ENCODE measurements at regions not wholly inside any gene's neighbourhood (a gene's known extent, or its start where the extent isn't known, plus 50 kb on each side); places are given as distances from the start of the nearest gene placed in this dataset.

DNA sequence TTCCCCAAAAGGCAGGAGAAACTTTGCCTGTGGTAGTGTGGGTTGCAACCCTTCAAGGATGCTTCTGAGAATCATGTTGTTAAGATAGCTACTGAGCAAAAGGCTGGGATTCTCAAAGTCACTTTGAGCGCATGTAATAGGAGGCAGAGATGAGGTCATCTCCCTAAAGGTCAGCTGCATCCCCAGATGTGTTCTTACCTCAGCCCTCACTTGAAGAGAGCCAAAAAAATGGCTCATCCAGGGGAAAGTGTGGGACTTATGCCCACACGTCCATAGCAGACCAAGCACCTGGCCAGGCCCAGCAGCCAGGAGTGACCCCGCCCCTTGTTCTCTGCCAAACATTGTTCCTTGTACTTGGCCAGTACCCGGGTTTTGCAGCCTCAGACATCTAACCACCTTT lies 187.0 kb upstream of the BMP2 start:
- Histone ChIP-seq H3K27ac (replicated peaks) (no peak overlapping the region), H3K27me3 (ENCODE audit: insufficient read depth, poor library complexity, severe bottlenecking) (no peaks in the 10 kb centered on the region), H3K4me3 (replicated peaks; ENCODE audit: insufficient read depth, low read length) (no peak overlapping the region)
- DNase-seq (ENCODE audit: low read depth in 1 of 2, low spot score in 1 of 2), result no peak
- no peak for TF ChIP-seq SPI1 (IDR thresholded peaks at IDR 0.05; ENCODE audit: borderline replicate concordance, low read depth)
- no peak for TF ChIP-seq POLR2AphosphoS5 (IDR thresholded peaks at IDR 0.05; ENCODE audit: low read depth)
- no peak for TF ChIP-seq GABPA (IDR thresholded peaks at IDR 0.05; ENCODE audit: low read depth)
- TF ChIP-seq, protein P1, sequence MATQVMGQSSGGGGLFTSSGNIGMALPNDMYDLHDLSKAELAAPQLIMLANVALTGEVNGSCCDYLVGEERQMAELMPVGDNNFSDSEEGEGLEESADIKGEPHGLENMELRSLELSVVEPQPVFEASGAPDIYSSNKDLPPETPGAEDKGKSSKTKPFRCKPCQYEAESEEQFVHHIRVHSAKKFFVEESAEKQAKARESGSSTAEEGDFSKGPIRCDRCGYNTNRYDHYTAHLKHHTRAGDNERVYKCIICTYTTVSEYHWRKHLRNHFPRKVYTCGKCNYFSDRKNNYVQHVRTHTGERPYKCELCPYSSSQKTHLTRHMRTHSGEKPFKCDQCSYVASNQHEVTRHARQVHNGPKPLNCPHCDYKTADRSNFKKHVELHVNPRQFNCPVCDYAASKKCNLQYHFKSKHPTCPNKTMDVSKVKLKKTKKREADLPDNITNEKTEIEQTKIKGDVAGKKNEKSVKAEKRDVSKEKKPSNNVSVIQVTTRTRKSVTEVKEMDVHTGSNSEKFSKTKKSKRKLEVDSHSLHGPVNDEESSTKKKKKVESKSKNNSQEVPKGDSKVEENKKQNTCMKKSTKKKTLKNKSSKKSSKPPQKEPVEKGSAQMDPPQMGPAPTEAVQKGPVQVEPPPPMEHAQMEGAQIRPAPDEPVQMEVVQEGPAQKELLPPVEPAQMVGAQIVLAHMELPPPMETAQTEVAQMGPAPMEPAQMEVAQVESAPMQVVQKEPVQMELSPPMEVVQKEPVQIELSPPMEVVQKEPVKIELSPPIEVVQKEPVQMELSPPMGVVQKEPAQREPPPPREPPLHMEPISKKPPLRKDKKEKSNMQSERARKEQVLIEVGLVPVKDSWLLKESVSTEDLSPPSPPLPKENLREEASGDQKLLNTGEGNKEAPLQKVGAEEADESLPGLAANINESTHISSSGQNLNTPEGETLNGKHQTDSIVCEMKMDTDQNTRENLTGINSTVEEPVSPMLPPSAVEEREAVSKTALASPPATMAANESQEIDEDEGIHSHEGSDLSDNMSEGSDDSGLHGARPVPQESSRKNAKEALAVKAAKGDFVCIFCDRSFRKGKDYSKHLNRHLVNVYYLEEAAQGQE (IDR thresholded peaks at IDR 0.05; ENCODE audit: insufficient replicate concordance, low read depth), result no peak
- TF ChIP-seq, protein P2, sequence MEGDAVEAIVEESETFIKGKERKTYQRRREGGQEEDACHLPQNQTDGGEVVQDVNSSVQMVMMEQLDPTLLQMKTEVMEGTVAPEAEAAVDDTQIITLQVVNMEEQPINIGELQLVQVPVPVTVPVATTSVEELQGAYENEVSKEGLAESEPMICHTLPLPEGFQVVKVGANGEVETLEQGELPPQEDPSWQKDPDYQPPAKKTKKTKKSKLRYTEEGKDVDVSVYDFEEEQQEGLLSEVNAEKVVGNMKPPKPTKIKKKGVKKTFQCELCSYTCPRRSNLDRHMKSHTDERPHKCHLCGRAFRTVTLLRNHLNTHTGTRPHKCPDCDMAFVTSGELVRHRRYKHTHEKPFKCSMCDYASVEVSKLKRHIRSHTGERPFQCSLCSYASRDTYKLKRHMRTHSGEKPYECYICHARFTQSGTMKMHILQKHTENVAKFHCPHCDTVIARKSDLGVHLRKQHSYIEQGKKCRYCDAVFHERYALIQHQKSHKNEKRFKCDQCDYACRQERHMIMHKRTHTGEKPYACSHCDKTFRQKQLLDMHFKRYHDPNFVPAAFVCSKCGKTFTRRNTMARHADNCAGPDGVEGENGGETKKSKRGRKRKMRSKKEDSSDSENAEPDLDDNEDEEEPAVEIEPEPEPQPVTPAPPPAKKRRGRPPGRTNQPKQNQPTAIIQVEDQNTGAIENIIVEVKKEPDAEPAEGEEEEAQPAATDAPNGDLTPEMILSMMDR (IDR thresholded peaks at IDR 0.05; ENCODE audit: insufficient read depth, low read length), result no peak

DNA sequence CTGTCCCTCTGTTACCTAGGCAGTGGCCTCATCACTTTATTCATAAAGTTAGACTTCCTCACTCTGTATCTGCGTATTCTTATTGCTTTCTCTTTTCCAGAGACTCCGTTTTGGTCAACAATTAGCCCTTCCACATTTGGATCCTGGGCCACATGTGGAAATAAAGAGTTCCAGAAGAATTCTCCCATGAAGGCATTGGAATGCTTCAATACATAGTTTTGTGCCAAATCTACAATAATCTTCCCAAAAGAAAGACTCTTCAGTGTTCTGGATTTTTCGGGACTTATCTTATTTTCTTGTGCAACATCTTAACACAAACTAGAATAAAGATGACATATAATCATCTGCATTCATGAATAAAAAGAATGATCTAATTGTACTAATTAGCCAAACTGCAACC lies 187.7 kb upstream of the BMP2 start:
- Histone ChIP-seq H3K27ac (replicated peaks) (no peak overlapping the region), H3K27me3 (ENCODE audit: insufficient read depth, poor library complexity, severe bottlenecking) (no peaks in the 10 kb centered on the region), H3K4me3 (replicated peaks; ENCODE audit: insufficient read depth, low read length) (no peak overlapping the region)
- TF ChIP-seq POLR2AphosphoS5 (IDR thresholded peaks at IDR 0.05; ENCODE audit: low read depth), result no peak
- TF ChIP-seq GABPA (IDR thresholded peaks at IDR 0.05; ENCODE audit: low read depth), result no peak
- TF ChIP-seq, protein P2 (IDR thresholded peaks at IDR 0.05; ENCODE audit: insufficient read depth, low read length), result no peak
- TF ChIP-seq, protein P1 (IDR thresholded peaks at IDR 0.05; ENCODE audit: insufficient replicate concordance, low read depth), result no peak
- no peak for TF ChIP-seq SPI1 (IDR thresholded peaks at IDR 0.05; ENCODE audit: borderline replicate concordance, low read depth)
- DNase-seq (ENCODE audit: low read depth in 1 of 2, low spot score in 1 of 2), result no peak

DNA sequence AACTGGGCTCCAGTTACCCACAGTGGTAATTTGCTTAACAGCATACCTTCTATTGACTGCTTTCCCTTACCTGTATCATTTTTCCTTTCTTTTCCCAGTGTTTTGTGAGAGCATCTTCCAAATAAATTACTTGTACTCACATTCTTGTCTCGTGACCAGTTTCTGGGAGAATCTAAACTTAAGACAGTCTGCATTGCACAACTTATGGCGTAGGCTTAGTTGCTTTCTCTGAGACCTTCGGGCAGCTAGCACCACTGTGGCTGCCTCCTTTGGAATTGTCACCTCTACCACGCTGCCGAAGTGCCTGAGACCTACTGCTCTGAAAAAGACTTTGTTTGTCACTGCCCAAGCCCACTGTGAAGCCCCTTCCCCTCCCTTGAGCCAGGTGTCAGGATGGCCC lies 188.1 kb upstream of the BMP2 start:
- TF ChIP-seq, protein P1 (IDR thresholded peaks at IDR 0.05; ENCODE audit: insufficient replicate concordance, low read depth), result no peak
- no peak for TF ChIP-seq GABPA (IDR thresholded peaks at IDR 0.05; ENCODE audit: low read depth)
- TF ChIP-seq SPI1 (IDR thresholded peaks at IDR 0.05; ENCODE audit: borderline replicate concordance, low read depth), result no peak
- TF ChIP-seq POLR2AphosphoS5 (IDR thresholded peaks at IDR 0.05; ENCODE audit: low read depth), result no peak
- TF ChIP-seq, protein P2 (IDR thresholded peaks at IDR 0.05; ENCODE audit: insufficient read depth, low read length), result no peak
- no peak for DNase-seq (ENCODE audit: low read depth in 1 of 2, low spot score in 1 of 2)
- H3K27me3 ChIP-seq (ENCODE audit: insufficient read depth, poor library complexity, severe bottlenecking), result no peaks in the 10 kb centered on the region
- H3K4me3 ChIP-seq (replicated peaks; ENCODE audit: insufficient read depth, low read length), result no peak overlapping the region
- H3K27ac ChIP-seq (replicated peaks), result no peak overlapping the region

All from HL-60 (cell line).